ENCODE measurements at regions not wholly inside any gene's neighbourhood (a gene's known extent, or its start where the extent isn't known, plus 50 kb on each side); places are given as distances from the start of the nearest gene placed in this dataset.

- TF ChIP-seq CTCF (conservative IDR thresholded peaks at IDR 0.05; ENCODE audit: low read depth, low read length) (no peak), EZH2 (IDR thresholded peaks at IDR 0.05; ENCODE audit: borderline replicate concordance, low read depth, low read length, poor library complexity, severe bottlenecking) (no peak)
Observed at GRCh38 chr3:177547711-177548350, 350.5 kb upstream of the TBL1XR1 start.

Data from A673 (cell line).